GM19452 (cell line): ENCODE measurements at regions not wholly inside any gene's neighbourhood (a gene's known extent, or its start where the extent isn't known, plus 50 kb on each side); places are given as distances from the start of the nearest gene placed in this dataset.
"Not testable (repeated sequence)": the region's sequence is repeated elsewhere in the genome, so short reads cannot be mapped to it uniquely, and the experiment has no call there.

ENCODE experiments used
- ATAC-seq: cut with Tn5 transposase; IDR thresholded peaks from one replicate; pipeline ENCODE4 v1.9.1; 2021; ENCODE audit not compliant: unreplicated experiment

DNA sequence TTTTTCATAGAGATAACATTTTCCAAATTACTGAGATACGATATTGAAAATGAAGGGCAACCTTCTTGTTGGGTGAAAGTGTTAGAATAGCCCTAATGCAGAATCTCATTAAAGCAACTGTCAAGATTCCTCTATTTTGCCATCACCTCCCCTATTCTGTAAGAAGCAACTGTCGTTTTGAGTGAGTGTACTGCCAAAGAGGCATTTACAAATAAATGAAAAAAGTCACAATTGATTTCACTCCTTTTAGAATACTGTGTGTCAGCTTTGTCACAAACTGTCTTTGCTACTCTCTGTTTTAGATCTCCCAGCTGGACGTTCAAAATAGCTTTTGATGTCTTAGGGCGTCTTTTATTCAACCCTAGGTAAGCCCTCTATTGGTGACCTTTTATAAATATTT is 322.8 kb upstream of the NAALADL2 start:
- ATAC-seq, result no peak

DNA sequence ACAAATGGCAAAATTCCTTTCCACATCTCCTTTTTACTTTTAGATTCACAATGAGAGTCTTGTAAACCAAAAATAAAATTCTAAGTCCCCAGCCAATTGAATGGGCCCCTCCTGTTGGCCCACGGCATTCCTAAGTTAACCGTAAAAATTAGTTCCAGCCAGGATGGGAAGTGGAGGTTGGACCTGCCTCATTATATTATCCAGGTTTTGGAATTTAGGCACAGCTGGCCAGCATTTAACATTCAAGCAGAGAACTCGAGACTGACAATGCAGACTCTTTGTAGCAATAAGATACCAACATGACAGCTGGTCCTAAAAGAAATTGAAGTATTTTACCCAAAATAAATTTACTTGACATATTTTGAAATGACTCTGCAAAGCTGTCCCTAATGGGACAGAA is 321.0 kb upstream of the NAALADL2 start:
- ATAC-seq, result no peak

DNA sequence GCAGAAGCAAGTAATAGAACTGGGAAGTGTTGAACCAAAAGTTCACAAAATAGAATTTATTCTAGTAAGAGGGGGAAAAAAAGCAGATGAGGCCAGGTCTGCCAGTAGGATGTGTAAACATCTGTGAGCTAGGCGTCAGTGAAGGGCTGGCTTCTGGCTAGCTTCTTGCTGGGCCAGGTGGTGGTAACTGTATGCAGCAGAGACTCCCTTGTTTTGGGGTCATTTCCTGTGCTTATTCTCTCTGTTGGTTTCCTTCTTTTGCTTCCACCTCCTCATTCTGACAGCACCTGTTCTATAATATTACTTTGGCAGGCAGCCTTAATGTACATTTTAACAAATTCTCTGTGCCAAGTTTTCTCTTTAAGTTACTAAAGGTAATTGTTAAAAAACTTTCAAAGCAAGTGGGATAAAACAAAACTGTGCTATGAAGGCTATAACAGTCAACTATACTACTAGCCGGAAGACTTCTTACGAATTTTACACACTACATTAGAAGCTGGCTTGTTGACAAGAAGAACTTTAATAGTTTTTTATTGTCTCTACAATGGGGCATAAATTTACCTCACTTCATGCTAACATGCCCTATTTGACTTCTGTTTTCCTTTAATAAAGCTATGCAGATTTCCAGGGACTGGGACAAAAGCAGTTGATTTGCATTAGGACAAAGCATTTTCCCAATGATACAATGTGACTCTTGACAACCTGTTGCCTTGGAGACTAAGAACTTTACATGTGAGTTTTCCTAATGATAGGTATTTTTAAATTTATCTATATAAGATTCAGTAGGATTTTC is 318.8 kb upstream of the NAALADL2 start:
- ATAC-seq, result no peak

- no peak for ATAC-seq
Measured at GRCh38 chr3:174541708-174542315, 317.3 kb upstream of the NAALADL2 start.

GRCh38 chr3:174547801-174548435 is 311.2 kb upstream of the NAALADL2 start:
- ATAC-seq, result no peak

GRCh38 chr3:174548841-174549623 is 310.1 kb upstream of the NAALADL2 start:
- ATAC-seq, result no peak

DNA sequence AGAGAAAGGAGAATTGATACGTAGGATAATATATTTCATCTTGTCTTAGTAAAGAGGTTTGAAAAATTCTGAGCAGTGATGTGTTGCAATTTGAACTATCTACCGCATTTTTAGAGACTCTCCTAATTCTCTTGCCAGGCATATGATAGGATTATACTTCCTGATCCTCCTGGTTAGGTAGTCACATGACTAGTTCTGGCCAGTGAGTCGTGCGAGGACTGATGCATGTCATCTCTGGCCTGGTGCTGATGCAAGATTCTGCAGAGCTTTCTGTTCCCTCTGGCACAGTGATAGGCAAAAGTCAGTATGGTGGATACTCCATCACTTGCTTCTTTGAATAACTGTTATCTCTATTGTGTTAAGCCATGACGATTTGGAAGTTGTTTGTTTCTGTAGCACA is 277.6 kb upstream of the NAALADL2 start:
- no peak for ATAC-seq

- ATAC-seq, result no peak
Measured at GRCh38 chr3:174583396-174583795, 275.7 kb upstream of the NAALADL2 start.

DNA sequence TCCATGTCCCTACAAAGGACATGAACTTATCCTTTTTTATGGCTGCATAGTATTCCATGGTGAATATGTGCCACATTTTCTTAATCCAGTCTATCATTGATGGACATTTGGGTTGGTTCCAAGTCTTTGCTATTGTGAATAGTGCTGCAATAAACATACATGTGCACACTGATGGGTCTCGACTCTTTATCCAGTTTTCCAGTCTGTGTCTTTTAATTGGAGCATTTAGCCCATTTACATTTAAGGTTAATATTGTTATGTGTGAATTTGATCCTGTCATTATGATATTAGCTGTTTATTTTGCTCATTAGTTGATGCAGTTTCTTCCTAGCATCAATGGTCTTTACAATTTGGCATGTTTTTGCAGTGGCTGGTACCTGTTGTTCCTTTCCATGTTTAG is 272.0 kb upstream of the NAALADL2 start:
- not testable (repeated sequence) for ATAC-seq

- ATAC-seq, result no peak
Measured at GRCh38 chr3:174596447-174596982, 262.6 kb upstream of the NAALADL2 start.

DNA sequence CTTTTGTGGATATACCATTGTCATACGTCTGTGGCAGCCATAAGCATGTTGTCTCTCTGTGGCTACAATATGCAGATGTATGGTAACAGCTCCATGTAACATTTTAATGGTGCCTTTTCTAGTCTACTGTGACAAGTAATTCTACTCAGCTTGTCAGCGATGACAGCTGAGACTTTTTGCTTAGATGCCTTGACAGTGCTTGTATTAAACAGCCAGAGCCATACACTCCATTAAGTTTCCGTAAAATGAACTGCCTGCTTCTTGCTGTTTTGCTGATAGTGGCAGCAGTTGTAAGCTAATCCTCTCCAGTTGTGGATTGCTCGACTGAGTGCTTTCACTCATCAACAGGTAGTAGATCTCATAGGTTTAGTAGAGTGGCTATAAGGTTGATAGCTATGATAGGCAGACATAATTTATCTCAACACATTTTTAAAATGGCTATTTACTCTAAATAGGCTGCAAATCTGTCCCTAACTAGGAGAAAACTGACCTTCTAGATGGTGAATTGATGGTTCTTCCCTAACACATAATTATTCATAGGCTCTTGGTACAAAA is 260.2 kb upstream of the NAALADL2 start:
- no peak for ATAC-seq

DNA sequence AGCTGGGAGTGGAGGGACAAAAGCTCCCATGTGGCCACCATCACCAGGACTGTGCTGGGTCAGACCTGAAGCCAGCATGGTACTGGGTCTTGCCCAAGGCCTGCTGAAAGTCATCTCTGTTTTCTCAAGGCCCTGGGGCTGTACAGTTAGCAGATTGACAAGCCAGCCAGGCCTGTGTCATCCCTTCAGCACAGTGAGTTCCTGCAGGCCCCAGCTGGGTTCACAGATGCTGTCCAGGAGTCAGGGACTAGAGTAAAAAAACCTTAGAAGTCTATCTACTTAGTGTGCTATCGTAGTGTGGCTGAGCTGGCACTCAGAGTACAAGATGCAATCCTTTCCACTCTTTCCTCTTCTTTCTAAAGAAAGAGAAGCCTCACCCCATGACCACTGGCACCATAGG is 246.0 kb upstream of the NAALADL2 start:
- ATAC-seq, result no peak

DNA sequence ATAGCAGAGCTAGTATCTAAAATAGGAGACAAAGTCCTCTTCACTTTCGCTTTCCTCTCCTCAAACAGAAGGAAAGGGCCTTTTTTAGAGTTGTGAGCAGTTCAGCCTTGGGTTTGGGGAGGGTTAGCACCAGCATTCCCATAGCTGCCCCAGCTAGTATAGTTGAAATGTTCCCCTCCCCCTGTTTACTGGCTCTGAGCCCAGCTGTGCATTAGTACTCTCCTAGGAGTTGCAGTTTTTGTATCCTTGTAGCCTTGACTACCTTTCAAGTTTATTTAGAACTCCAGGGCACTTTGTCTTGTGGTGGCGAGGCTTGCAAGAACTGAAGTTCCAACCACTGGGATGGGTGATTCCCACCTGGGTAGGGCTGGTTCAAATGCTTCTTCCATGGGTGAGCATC is 245.1 kb upstream of the NAALADL2 start:
- no peak for ATAC-seq

DNA sequence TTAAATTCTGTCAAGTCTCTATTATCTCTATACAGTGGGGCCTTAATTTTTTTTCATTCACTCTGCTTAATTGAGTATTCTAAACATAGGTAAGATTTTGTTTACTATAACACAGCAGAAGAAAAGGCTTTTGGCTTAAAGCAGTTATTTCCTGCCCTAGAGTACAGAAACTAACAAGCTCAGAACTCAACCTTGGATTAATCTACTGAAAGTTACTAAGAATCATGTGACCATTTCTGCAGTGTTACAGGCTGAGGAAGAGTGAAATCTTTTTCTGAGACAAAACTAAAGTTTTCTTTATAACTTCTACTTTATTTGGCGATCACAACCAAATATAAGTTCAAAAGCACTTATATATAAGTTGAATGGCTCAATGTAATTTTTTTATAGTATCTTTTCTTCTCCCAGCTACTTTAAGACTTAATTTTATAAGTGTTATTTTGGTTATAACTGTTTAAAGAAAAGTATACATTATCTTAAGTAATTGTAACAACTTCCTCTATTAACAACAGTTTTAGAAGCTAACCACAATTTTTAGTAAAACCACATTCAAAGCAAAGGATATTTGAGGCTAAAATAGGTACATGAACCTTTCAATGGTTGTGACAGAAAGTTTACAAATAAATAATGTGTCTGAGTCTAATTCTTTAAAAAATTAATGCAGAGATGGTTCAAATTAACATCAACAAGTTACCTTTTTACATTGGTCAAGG is 240.6 kb upstream of the NAALADL2 start:
- ATAC-seq, result no peak

GRCh38 chr3:174619239-174619638 is 239.9 kb upstream of the NAALADL2 start:
- ATAC-seq, result no peak

DNA sequence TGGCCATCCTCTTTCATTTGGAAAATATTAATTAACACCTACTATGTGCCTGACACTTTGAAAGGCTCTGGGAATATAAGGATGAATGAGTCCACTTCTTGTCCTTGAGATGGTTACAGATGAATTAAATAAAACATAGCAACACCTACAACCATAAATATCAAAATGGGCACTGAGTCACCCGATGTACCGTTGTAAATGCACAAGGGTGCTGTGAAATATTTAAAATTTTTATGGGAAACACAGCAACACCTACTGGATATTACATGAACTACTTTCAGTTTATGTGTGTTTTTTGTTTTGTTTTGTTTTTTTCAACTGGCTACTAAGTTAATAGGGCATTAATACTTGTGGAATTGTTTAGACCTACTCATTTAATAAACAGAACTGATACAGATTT is 239.0 kb upstream of the NAALADL2 start:
- ATAC-seq, result no peak

DNA sequence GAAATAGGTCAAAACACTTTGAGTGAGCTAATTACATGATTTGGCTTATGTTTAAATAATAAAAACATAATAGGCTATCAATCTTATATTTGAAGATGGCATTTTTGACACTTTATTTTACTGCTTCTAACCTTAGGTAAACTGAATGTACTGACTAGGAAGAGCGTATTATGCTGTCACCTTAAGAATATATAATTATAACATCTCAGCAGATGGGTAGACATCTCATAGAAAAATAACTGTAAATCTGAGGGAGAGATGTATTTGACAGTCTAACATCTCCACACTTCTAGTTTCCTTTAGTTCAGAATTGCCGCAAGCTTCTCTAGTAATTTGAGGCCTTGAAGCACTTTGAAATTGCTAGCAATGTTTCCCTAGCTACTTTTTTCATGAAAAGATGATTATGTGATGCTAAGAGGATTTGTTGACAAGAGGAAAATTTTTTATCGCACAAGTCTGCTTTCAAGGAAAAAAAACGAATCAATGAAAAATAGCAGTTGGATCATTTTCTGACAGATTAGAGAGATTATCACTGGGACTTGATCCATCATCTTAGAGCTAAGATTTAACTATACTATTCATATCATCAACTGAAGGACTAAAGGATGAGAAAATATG is 238.2 kb upstream of the NAALADL2 start:
- ATAC-seq, result no peak

GRCh38 chr3:174633342-174633741 is 225.8 kb upstream of the NAALADL2 start:
- ATAC-seq, result no peak

DNA sequence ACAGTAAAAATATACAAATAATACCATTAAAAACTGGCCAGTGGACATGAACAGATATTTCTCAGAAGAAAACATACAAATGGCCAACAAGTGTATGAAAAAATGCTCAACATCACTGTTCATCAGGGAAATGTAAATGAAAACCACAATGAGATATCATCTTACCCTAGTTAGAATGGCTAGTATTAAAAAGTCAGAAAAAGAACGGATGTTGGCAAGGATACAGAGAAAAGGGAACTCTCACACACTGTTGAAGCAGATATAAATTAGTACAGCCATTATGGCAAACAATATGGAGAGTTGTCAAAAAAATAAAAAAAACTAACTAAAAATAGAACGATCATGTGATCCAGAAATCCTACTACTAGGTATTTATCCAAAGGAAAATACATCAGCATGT is 222.7 kb upstream of the NAALADL2 start:
- ATAC-seq, result no peak

- ATAC-seq, result no peak
Measured at GRCh38 chr3:174639406-174639805, 219.7 kb upstream of the NAALADL2 start.
